A172 (cell line): ENCODE measurements at regions not wholly inside any gene's neighbourhood (a gene's known extent, or its start where the extent isn't known, plus 50 kb on each side); places are given as distances from the start of the nearest gene placed in this dataset.

Source experiments
- DNase-seq: peaks from one replicate; pipeline ENCODE4 v3.0.0-alpha.2; 2015; ENCODE audit warnings: low spot score

DNA sequence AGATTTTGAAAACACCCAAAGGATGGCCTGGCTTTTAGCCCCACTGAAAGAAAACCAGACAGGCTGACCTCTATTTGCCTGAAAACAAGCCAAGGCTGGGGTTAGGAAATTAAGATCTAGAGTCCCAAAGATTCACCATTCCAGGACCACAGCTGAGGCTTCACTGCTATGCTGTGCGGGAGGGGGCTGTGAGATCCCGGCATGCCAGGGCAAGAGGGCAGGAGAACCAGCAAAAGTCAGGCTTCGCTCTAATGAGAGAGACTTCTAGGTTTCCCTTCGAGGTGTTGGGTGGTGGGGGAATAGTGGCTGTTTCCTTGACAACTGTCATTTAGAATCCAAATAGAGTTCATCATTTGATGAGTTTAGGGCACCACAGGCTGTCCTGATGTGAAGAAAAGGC lies 152.9 kb upstream of the NFIB start:
- no peak for DNase-seq

DNA sequence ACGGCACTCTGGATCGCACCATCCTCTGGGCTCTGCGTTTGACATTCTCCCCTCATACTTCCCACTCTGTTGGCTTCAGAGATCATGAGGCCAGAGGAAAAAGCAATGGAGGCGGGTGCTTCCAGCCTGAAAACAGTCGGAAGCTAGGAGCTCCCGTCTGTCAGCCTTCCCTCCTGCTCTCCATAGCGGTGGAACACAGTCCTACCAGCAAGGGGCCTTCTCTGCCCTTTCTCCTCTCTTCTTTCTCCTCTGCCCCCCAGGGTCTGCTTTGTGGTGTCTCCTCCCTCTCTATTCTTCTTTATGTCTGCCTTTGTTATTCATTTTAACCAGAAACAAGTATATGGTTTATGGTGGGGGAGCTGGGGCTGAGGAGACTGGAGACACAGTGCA lies 152.5 kb upstream of the NFIB start:
- no peak for DNase-seq

DNA sequence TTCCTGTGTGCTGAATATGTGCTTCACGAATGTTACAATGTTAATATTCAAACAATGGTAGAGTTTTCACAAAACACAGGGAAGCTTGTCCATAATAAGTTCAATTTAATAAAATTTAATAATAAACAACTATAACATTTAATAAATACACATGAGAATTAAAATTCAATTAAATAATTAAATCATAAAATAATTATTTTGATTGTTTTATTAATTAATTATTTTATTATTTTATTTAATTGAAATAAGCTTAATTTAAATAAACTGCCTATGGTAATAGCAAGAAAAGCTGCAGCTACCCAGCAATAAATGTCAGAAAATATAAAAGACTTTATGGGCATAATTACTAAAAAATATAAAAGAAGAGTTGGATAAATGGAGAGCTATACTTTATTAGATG lies 149.0 kb upstream of the NFIB start:
- no peak for DNase-seq

DNA sequence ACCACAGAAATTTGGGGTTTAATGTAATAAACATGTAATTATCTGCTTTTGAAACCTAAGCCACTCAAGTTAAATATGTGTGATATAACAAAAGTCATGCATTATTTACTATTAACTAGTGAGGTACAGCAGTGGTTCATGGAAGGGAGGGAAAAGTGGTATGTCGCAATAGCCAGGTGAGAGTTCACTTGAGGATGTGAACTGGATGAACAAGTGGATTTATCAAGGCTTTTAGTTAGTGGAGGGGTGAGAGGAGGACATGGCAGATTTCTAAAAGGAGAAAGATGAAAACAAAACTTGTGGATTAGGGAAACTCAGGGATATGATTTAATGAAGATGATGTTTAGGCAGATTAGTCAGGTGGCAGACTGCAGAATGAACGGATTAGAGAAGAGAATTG lies 141.3 kb upstream of the NFIB start:
- no peak for DNase-seq

GRCh38 chr9:14453286-14453685 lies 139.3 kb upstream of the NFIB start:
- no peak for DNase-seq

DNA sequence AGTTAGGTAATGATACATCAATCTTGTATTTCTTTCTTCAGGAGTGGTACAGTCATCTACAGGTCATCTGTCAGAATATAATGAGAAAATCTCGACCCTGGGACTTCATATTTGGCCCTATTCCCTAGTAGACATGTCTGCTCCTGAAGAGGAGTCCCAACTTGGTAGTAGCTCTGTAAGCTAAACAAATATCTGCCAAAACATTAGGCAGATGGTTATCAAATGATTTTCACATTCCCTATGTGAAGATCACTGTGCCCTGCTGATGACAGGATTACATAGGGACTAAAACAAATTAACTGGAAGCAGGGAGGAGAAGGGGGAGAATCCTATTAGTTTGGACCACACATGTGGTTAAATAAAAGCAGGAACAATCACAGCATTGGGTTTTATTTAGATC lies 138.6 kb upstream of the NFIB start:
- DNase-seq = no peak

DNA sequence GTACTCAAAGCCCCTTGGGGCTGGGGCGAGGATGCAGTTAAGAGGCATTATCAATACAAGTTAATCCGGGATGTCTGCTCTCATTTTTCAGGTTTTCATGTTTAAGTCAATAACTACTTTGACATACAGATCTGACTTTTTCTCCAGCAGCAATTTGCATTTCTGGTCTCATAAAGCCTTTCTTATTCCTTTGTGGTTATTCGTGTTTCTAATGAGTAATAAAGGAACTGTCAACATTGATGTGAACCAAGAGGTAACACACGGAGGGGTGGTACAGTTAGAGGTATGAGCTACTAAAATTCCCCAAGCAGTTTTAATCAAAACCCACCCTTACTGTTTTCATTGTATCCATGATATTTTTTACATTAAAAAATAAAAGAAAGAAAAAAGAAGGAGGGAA lies 138.0 kb upstream of the NFIB start:
- no peak for DNase-seq

- no peak for DNase-seq
These were observed 133.2 kb upstream of the NFIB start for GRCh38 chr9:14447103-14447502.

DNA sequence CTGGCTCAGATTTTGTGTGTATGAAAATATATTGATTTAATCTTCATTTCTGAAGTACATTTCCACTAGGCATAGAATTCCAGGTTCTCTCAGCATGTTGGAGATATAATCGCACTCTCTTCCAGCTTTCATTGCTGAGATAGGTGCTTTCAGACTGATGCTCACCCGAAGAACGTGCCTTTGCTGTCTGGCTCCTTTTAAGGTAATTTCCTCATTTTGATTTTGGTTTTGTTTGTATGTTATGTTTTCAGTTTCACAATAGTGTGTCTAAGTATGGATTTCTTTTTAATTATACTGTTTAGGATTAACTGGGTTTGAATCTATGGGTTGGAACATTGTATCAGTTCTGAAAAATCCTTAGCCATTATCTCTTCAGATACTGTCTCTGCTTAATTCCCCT lies 132.0 kb upstream of the NFIB start:
- DNase-seq = no peak

DNA sequence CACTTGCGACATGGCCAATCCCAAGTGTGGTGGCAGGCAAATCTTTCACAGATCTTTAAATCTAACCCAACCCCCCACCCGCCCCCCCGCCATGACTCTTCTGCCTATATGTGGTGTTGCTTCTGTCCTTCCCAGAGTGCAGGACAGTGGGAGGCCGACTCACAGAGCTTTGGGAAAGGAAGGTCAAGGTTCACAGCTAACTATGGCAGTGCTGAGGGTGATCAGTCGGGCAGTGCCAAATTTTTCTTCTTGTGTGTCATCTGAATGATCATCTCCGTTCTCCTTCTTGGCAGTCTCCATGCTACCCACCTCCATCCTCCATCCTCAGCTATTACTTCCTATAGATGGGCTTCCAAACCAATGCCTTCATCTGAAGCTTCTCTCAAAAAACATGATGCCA lies 129.0 kb upstream of the NFIB start:
- no peak for DNase-seq

DNA sequence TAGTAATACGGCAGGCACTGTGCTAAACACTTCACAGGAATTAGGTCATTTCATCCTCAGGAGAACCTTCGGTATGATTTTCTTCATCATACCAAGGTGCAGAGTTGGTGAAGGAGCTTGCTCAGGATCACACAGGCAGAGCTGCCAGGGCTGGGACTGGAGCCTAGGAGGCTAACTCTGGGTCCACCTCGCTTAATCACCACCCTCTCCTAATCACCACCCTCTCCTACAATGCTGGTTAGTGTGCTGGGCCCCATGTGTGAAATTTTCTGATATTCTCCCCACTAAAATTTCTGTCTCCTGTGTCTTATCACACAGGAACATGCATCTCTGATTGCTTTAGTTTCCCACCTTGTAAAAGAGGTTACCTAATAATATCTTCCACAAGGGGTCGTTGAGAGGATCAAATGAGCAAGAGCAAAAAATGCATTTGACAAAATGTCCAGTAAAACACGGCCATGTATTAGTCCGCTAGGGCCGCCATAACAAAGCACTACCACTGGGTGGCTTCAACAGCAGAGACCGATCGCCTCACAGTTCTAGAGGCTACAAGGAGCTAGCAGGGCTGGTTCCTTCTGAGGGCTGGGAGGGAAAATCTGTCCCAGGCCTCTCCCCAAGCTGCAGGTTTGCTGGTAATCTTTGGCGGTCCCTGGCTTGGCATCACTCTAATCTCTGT lies 128.2 kb upstream of the NFIB start:
- DNase-seq = peak; percentile 27

DNA sequence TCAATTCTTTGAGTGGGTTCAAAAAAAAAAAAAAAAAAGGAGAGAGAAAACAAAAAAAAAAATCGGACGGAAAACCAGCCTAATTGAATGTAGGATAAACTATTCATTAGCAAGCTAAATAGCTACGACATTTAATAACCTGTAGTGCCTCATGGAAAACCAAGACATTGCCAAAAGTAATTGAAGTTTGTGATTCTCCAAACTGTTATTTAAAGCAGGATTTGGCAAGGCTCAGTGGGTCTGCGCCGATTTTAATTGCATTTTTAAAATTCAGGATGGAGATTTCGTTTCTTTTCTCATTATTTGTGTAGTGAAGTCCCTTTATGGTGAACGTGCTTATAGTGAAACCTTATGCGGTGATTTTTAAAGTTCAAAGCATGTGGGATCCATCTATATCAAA lies 127.2 kb upstream of the NFIB start:
- no peak for DNase-seq

DNA sequence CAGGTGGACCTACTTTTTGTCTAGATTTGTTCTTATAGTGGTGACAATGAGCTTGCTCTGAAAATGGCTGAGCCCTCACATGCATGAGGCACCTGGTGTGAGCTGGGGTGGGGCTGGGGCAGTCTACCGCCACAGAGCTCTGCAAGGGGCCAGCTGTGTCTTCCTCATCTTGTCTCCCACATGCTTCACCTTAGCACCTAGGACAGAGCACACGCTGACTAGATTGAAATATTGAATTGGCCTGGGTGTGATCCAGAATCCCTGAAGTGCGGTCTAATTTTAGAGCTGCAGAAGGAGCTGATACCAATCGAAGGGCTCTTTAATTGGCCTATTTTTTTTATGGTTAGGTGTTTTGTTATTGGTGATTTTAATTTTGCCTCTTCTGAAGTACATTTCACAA lies 126.1 kb upstream of the NFIB start:
- DNase-seq = no peak

DNA sequence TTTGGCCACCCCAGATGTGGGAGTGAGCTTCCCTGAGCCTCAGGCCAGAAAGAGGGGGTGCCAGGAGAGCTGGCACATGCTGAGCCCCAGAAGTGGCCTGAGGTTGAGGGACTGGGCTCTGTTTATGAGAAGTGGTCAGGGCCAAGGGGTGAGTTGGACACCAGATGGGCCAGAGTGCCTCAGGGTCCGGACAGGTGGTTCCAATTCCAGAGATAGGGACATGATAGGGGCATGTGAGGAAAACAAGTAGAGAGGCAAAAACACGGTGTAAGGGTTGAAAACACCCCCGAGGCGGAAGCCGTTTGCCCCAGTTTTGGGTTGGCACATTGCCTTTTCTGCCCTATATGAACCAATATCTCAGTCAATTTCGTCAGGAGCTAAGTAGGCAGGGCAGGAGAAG lies 125.6 kb upstream of the NFIB start:
- no peak for DNase-seq

DNA sequence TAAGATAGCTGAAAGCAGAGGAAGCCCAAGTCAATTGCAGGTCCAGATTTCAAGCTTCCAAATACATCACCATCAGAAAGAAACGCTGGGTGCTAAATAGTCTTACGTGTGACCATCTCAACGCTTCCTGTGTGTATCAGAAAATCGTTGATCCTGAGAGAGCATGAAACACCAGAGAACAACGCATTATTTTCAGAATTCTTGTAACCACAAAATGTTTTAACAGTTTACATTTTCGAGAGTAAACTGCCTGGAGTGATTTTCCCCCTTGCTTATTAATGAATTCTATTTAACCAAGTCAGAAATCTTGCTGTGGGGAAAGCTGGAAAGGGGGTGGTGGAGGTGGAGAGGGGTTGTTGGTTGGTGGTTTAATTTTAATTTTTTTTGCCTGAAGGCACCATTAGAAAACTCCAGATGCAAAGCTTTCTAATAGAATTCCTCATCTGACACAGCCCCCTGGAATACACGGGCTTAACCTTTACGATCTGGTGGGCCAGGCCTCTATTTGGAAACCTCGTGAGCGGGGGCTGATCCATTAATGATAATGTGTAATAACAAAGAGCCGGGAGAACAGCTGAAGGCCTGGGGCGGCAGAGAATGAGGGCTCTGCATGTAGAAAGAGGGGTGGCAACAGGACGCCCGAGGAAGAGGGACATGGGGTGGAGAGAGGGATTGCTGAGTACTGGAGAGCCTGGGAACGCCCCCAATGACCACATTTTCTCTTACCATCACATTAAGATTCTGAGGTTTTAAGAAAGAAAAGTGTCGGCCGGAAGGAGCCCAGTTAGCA lies 124.5 kb upstream of the NFIB start:
- no peak for DNase-seq

DNA sequence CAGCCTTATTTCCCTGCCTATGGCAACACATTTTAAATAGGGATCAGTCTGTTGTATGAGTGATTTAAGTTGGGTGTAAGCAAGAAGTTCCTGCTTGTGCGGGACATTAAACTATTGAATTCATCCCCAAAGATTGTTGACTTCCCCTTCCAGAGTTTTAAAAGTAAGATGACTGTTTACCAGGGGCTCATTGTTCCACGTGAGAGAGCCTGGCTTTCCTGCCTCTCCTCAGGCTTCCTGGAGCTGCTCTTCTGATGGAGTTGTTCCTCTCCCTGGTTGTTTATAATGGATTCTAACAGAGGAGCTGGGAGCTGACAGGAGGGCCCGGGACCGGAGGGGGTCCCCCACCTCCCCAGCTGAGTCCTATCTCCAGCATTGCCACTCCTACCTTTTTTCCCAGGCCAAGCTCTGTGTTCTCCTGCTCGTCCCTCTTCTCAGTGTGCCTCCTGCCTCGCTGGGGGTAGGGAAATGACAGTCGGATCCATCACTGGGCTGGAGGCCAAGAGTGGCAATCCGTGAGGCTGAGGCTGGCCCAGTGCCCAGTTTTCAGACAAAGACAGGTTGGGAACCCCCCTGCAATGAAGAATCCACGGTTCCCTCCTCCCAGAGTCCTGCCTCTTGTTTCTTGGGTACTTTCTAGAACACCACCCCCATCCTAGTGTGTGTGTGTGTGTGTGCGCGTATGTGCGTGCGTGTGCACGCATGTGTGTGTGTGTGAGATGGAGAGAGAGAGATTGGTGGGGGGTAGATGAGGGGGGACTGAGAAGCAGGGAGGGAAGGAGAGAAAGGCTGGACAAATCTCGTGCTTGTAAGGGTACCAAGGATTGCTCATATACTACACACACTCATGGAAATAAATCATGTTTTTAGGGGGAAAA lies 123.7 kb upstream of the NFIB start:
- DNase-seq = no peak

DNA sequence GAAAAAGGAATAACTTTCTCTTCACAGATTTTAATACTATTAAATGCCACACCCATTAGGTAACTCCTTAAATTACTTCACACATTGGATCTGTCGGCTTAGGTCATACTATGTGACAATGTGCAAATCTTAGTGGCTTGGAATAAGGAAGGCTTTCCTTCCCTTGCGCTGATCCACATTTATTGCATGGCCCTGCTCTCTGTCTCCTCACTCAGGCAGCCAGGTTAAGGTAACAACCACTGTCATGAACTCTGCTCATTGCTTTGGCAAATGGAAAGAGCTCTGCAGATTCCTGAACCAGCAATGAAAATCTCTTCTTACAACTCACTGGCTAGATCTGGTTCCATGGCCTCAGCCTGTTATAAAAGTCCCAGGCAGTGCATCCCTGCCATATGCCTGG lies 121.9 kb upstream of the NFIB start:
- no peak for DNase-seq

- no peak for DNase-seq
These were observed 121.2 kb upstream of the NFIB start for GRCh38 chr9:14434971-14435718.

DNA sequence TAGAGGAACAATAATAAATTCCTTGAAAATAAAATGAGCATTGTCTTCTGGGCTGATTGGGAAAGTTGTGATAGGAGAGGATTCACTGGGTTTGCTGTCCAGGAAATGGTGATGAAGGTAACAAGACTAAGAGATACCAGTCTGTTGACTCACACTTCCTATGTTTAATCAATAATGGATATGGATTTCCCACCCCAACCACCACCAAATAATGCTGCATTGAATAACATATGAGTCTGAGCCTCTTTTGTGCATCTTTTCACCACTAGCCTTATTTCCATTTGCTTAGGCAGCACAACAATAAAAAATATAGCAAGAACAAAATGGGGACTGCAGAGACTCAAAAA lies 120.2 kb upstream of the NFIB start:
- no peak for DNase-seq

GRCh38 chr9:14433351-14434157 lies 119.6 kb upstream of the NFIB start:
- DNase-seq = peak; percentile 52

DNA sequence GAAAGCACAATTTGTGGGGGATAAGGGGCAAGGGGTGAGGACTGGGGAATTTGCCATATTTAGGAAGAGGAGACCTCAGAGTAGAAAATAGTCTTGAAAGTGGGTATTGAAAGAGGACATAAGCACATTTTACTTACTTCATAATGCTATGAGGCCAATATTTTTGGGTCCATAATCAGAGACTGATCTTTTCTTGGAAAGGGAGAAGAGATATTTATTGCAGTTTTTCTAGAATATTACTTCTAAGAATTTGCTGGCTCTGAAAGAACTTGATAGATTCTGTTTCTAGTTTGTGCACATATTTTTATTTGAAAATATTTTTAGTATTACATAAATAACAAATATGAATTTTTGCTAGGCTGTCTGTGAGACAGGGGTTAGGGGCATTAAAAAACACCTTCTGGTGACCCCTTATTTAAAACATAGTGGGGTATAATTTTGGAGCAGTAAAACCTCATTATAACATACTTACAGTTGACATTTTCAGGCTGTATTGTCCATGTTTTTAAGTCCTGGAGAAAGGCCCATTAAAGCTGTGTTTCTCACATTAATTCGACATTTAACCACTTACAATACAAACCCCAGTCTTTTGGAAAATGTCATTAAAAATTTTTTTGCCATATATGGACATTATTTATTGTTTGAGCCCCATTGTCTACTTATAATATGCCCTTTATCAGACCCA lies 118.9 kb upstream of the NFIB start:
- no peak for DNase-seq
